ENCODE measurements at regions not wholly inside any gene's neighbourhood (a gene's known extent, or its start where the extent isn't known, plus 50 kb on each side); places are given as distances from the start of the nearest gene placed in this dataset.
"Not testable (repeated sequence)": the region's sequence is repeated elsewhere in the genome, so short reads cannot be mapped to it uniquely, and the experiment has no call there.

- DNase-seq = no peak
Measured at GRCh38 chr5:98111686-98112085, 661.8 kb upstream of the RGMB start.

DNA sequence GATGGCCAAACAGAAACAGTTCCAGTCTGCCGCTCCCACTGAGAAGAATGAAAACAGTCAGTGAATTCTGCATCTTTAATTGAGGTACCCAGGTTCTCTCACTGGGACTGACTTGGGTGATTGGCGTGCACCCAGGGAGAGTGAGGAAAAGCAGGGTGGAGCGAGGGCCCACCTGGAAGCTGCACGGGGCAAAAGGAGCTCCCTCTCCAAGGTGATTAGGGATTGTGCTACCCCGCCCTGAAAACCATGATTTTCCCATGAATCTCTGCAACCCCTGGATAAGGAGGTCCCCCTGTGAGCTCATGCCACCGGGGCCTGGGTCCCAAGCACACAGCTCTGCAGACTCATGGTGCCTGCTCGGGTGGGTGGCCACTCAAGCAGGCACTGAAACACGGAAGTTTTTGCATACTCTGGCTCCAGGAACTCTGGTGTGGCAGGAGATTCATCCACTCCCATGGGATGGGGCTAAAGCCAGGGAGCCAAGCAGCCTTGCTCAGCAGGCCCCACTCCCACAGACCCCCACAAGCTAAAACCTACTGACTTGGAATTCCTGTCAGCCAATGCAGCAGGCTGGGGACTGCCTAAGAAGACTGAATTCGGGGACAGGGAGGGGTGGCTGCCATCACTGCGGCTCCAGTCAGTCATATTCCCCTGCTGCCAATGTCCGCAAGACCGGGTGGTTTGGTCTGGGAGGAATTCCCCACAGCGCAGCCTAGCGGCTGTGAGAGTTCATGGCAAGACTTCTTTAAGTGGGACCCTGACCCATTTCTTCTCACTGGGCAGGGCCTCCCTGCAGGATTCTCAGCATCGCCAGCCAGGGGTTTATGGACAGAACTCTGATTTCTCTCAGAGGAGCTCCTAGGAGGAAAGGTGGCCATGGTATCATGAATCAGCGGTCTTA lies 652.2 kb upstream of the RGMB start:
- DNase-seq = no peak

DNA sequence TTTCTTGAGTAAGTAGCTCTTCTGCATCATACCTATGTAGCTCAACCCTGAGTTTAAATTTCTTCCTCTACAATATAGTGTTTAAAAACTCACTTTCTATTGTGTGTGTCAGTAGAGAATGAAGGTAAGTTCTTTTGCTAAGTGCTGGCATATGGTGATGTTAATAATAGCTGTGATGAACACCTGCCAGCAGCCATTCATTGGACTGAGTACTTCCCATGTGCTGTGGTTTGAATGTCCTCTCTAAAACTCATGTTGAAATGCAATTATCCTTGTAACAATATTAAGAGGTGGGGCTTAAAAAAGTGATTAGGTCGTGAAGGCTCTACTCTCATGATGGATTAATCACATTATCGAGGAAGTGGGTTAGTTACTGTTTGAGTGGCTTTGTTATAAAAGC lies 645.2 kb upstream of the RGMB start:
- DNase-seq = no peak

- no peak for DNase-seq
Measured at GRCh38 chr5:98128846-98129245, 644.6 kb upstream of the RGMB start.

GRCh38 chr5:98130261-98131035 lies 643.0 kb upstream of the RGMB start:
- no peak for DNase-seq

DNA sequence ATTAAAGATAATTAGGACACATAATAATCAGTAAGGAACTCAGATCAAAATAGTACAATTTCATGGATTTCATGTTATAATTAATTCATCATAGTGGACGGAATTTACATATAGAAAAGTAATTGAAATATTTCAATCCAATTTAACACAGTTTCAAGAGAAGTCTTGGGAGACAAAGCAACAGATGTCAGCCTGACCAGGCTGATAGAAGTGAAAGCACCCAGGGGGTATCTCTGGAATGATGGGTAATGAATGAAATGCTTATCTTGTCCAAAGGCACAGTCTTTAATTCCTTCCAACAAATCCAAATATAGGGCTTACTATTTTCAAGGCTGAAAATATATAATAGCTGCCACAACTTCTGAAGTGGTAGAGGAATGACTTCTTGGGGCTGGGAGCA lies 629.3 kb upstream of the RGMB start:
- no peak for DNase-seq

DNA sequence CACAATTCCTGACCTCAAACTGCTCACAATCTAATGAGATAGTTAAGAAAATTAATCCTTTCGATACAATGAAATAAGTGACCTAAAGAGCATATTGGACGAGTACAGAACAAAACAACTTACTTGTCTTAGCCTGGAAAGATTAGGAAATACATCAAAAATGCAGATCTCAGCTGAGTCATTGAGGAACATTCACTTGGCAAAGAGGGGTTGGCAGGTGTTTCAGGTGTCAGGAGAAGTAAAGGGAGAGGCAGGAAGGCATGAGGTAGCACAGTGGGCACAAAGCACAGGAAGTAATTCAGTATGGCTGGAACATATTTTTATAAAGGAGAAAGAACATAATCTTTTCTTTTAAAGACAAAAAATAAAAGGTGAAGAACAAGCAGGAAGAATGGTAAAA lies 628.8 kb upstream of the RGMB start:
- no peak for DNase-seq

DNA sequence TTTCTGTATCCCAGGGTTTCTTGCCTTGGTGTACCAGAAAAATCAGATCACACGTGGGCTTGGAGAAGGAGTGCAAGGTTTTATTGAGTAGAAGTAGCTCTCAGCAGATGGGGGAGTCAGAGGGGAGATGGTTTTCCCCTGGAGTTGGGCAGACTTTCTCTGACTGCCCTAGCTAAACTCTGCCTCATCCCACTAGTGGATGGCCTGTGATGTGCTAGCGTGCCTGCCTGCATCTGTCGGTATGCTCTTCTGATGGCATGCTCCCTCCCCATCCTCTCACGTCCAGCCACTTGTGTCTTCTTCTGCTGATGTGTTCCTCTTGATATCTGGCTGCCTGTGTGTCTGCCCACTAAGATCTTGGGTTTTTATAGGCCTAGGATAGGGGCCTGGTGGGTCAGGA lies 616.1 kb upstream of the RGMB start:
- no peak for DNase-seq

DNA sequence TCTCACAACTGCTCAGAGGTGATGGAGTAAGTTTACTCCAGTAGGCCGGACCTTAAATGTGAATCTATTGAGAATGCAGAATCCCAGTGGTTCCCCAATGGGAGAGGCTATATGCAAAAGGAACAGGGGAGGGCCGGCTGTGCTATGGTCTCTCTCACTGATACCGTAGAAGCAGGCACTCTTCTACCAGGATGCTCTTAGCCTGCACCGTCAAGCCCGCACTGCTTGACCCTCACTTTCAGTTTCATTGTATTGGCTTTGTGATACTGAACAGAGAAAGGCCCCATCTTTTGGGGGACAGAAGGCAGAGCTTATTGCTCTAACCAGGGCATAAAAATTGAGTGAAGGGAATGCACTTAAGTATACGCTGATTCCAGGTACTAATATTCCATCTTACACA lies 615.0 kb upstream of the RGMB start:
- DNase-seq = no peak

DNA sequence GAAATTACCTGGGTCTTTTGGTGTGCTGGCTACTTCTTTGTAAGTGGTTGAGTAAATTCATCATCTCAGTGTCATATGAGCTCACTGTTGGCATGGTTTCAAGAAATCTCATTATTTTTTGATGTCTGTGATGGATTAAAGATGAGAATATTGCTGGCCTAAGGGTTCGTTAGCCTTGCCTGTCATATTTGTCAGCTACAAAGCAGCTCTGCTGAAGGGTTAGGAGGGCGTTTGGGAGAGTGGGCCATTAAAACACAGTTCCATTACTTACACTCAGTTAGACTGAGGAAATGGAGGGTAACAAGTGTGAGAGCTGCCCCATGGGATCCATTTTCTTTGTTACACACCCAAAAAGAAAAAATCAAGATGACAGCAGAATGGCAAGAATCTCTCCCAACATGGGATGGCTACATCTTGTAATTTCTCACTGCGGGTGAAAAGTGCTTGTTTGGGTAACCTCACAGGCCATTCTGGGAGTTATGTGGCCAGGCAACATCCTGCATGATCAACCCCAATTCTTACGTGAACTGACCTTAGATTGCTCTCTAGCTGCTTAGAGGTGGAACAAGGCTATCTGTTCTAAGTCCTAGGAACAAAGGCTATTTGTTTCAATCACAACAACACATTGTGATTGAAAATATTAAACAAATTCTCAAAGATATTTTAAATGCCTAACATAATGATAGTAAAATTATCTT lies 609.5 kb upstream of the RGMB start:
- DNase-seq = no peak

- DNase-seq = no peak
Measured at GRCh38 chr5:98168871-98169270, 604.6 kb upstream of the RGMB start.

- DNase-seq = no peak
Measured at GRCh38 chr5:98170994-98171393, 602.5 kb upstream of the RGMB start.

GRCh38 chr5:98173334-98173733 lies 600.1 kb upstream of the RGMB start:
- no peak for DNase-seq

DNA sequence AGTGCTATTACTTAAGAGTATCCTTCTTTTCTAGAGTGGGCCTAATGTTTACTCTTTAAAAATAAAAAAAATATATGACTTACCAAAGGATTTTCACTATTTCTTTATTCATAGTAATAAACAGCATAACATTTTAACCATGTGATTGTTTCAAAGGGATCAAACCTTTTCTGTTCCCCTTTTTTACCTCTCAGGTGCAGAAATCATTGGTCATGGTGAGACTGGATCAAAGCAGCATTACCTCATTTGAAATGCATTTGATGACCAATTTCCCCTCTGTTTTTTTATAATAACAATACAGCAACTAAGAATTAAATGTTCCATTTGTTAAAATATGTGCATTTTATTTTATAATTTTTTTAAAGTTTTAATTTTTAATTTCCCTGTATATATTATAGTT lies 598.0 kb upstream of the RGMB start:
- DNase-seq = no peak

- no peak for DNase-seq
Measured at GRCh38 chr5:98179791-98180755, 593.4 kb upstream of the RGMB start.

GRCh38 chr5:98186128-98186527 lies 587.3 kb upstream of the RGMB start:
- no peak for DNase-seq

DNA sequence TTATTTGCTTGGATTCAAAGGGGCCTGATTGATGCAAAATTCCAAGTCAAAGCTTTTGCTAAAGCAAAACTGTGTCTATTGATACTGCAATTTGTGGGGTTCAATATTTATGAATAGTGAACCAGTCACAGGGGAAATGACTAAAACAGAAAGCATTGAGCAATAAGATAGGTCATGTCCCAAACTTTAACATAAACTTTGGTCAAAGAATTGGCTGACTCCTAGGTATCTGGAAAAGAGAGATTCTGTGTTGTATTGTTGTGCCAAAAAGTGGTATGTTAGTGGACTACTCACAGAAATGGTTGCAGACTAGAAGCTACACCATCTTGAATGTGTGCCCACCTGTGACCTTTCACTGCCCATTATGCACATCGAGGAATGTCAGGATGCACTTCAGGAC lies 585.5 kb upstream of the RGMB start:
- DNase-seq = no peak

GRCh38 chr5:98190344-98190743 lies 583.1 kb upstream of the RGMB start:
- not testable (repeated sequence) for DNase-seq

DNA sequence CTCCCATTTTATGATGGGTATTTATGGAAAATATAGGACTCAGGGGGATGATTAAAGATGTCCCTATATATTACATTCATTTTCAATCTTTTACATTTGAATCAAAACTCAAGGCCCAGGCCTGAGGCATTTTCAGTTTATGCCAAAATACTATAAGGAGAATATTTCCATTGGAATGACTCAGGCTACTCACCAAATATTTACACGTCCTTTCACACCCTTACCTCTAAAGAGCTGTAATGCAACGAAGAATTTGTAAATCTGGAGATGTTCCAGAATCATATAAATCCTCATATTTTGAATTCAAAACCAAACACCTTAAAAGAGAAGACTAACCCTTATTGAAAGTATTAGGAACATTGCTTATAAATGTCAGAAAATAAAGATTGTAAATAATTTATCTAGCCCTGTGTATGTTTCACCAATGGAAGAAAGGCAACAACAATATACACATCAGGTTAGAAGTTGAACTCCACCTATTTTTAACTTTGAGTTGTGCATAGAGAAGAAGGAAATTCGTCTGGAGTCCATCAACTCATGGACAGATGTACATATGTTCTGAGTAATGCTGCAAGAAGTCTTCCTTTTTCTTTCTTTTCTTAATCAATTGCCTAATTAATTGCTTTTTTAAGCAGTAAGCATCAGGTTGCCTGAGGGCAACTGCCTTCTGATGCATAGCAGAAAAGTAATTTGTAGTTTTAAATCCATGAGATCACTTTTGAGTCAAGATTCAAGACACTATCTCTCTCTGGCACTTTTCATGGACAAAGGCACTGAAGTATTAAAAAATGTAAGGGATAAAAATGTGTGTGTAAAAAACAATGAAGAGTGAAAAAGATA lies 579.3 kb upstream of the RGMB start:
- DNase-seq = no peak
